H1 (cell line): ENCODE measurements at regions not wholly inside any gene's neighbourhood (a gene's known extent, or its start where the extent isn't known, plus 50 kb on each side); places are given as distances from the start of the nearest gene placed in this dataset.

Source experiments
- CTCF ChIA-PET: fragments of 300-600 bp; sonication (Branson Sonifier 250); formaldehyde crosslinking; loops from one replicate; lab custom pipeline; 2021; ENCODE audit not compliant: partially characterized antibody; lab: Charles Lee
- POLR2A ChIA-PET: fragments of 300-600 bp; sonication (Branson Sonifier 250); formaldehyde crosslinking; loops from one replicate; lab custom pipeline; 2021; ENCODE audit warnings: inconsistent platforms; ENCODE audit not compliant: partially characterized antibody; lab: Charles Lee
- DNase-seq, 2 experiments: peaks; one replicate each; pipeline versions ENCODE4 v3.0.0 to v3.0.0-alpha.2; 2010 to 2022; ENCODE audit warnings: low spot score in 2 of 2, low read depth in 1 of 2, mixed read lengths in 1 of 2
- FAIRE-seq: peaks from 2 replicates; lab custom pipeline; 2011; peaks lifted over from hg19 to GRCh38; lab: Jason Lieb, UNC
- H2AFZ ChIP-seq: 2 replicates; pipeline ENCODE4 v1.8.1; 2012; ENCODE audit warnings: low read length, inconsistent platforms
- H2AK5ac ChIP-seq: 2 replicates; pipeline ENCODE4 v1.6.1; 2013; ENCODE audit warnings: low read depth, low read length
- H2BK120ac ChIP-seq: replicated peaks from 2 replicates; pipeline ENCODE3; 2013; ENCODE audit warnings: low read depth, low read length, inconsistent platforms
- H2BK12ac ChIP-seq: 2 replicates; pipeline ENCODE4 v1.6.1; 2013; ENCODE audit warnings: low read depth, low read length
- H2BK15ac ChIP-seq: 2 replicates; pipeline ENCODE4 v1.6.1; 2013; ENCODE audit warnings: low read length
- H2BK20ac ChIP-seq: 2 replicates; pipeline ENCODE4 v1.6.1; 2013; ENCODE audit warnings: low read length
- H2BK5ac ChIP-seq: 2 replicates; pipeline ENCODE4 v1.6.1; 2013; ENCODE audit warnings: low read depth, low read length
- H3K14ac ChIP-seq: 2 replicates; pipeline ENCODE4 v1.6.1; 2013; ENCODE audit warnings: inconsistent platforms; ENCODE audit not compliant: insufficient read length
- H3K18ac ChIP-seq: 2 replicates; pipeline ENCODE4 v1.6.1; 2013; ENCODE audit warnings: low read length; ENCODE audit errors: extremely low read depth
- H3K23ac ChIP-seq: 2 replicates; pipeline ENCODE4 v1.6.1; 2013; ENCODE audit warnings: inconsistent platforms; ENCODE audit not compliant: insufficient read length
- H3K23me2 ChIP-seq: 2 replicates; pipeline ENCODE4 v1.6.1; 2013; ENCODE audit warnings: low read depth, low read length
- H3K27ac ChIP-seq: 2 replicates; pipeline ENCODE4 v1.6.1; 2011; ENCODE audit warnings: low read depth, low read length, inconsistent platforms
- H3K27me3 ChIP-seq, 4 experiments: replicated peaks in 1 of 4; 1 replicate in 1 of 4; 2 replicates in 3 of 4; pipeline versions ENCODE4 v1.6.1 to v1.8.1; 2011 to 2013; ENCODE audit warnings: low read length in 3 of 4, mild to moderate bottlenecking in 3 of 4, inconsistent platforms in 2 of 4, mixed read lengths in 2 of 4, moderate library complexity in 1 of 4; ENCODE audit not compliant: control insufficient read depth in 3 of 4, insufficient read depth in 3 of 4; ENCODE audit errors: extremely low read depth in 1 of 4
- H3K36me3 ChIP-seq, 4 experiments: 2 replicates each; pipeline versions ENCODE4 v1.6.1 to v1.8.1; 2011 to 2013; ENCODE audit warnings: mild to moderate bottlenecking in 4 of 4, low read length in 3 of 4, moderate library complexity in 2 of 4, control low read depth in 1 of 4, inconsistent platforms in 1 of 4; ENCODE audit not compliant: insufficient read depth in 4 of 4, control insufficient read depth in 2 of 4
- H3K4ac ChIP-seq: replicated peaks from 2 replicates; pipeline ENCODE3; 2013; ENCODE audit warnings: low read length, low read depth, mixed read lengths, inconsistent platforms; ENCODE audit not compliant: insufficient read length
- H3K4me1 ChIP-seq, 4 experiments: replicated peaks in 1 of 4; 1 replicate in 1 of 4; 2 replicates in 3 of 4; pipeline versions ENCODE4 v1.6.1 to v1.8.1; 2011 to 2013; ENCODE audit warnings: low read length in 3 of 4, inconsistent platforms in 2 of 4, mixed read lengths in 1 of 4; ENCODE audit not compliant: insufficient read depth in 4 of 4, control insufficient read depth in 3 of 4
- H3K4me2 ChIP-seq, 2 experiments: 2 replicates each; pipeline versions ENCODE4 v1.6.1 to v1.8.1; 2011 to 2013; ENCODE audit warnings: low read depth in 2 of 2, low read length in 2 of 2, control low read depth in 1 of 2, inconsistent platforms in 1 of 2, mild to moderate bottlenecking in 1 of 2; ENCODE audit not compliant: insufficient read depth in 1 of 2
- H3K4me3 ChIP-seq, 4 experiments: fragments of 200-600, 300-600 bp in 1 of 4; sonication (generic), shearing (Covaris generic), sonication (Bioruptor Twin) in 1 of 4; 2 replicates each; pipeline versions ENCODE4 v1.5.1 to v1.8.1; 2011 to 2016; ENCODE audit warnings: low read length in 4 of 4, low read depth in 3 of 4, control low read depth in 2 of 4, inconsistent platforms in 2 of 4, mild to moderate bottlenecking in 2 of 4, mixed read lengths in 1 of 4, moderate library complexity in 1 of 4; ENCODE audit not compliant: insufficient read depth in 2 of 4; ENCODE audit errors: extremely low read depth in 1 of 4
- H3K56ac ChIP-seq: replicated peaks from 2 replicates; pipeline ENCODE3; 2013; ENCODE audit warnings: low read depth, mild to moderate bottlenecking, mixed read lengths, low read length, inconsistent platforms; ENCODE audit not compliant: insufficient read length
- H3K79me1 ChIP-seq: 2 replicates; pipeline ENCODE4 v1.6.1; 2013; ENCODE audit warnings: low read depth, low read length, control low read depth
- H3K79me2 ChIP-seq, 2 experiments: 2 replicates each; pipeline versions ENCODE4 v1.6.1 to v1.8.1; 2012 to 2013; ENCODE audit warnings: low read length in 2 of 2, mild to moderate bottlenecking in 2 of 2, inconsistent platforms in 1 of 2; ENCODE audit not compliant: insufficient read depth in 2 of 2, control insufficient read depth in 1 of 2
- H3K9ac ChIP-seq, 4 experiments: replicated peaks in 1 of 4; 1 replicate in 1 of 4; 2 replicates in 3 of 4; pipeline versions ENCODE4 v1.6.1 to v1.8.1; 2011 to 2013; ENCODE audit warnings: low read depth in 3 of 4, low read length in 3 of 4, control low read depth in 2 of 4, mild to moderate bottlenecking in 2 of 4, moderate library complexity in 2 of 4, inconsistent platforms in 1 of 4; ENCODE audit errors: extremely low read depth in 1 of 4
- H3K9me3 ChIP-seq, 2 experiments: 2 replicates each; pipeline versions ENCODE4 v1.6.1 to v1.8.1; 2012 to 2013; ENCODE audit warnings: mild to moderate bottlenecking in 2 of 2, moderate library complexity in 2 of 2, control low read depth in 1 of 2, inconsistent platforms in 1 of 2, low read depth in 1 of 2, low read length in 1 of 2, mixed read lengths in 1 of 2; ENCODE audit not compliant: insufficient read depth in 2 of 2
- H4K20me1 ChIP-seq, 2 experiments: replicated peaks in 1 of 2; 2 replicates each; pipeline versions ENCODE3 to v1.8.1; 2011 to 2013; ENCODE audit warnings: inconsistent platforms in 2 of 2, low read length in 2 of 2, mild to moderate bottlenecking in 1 of 2; ENCODE audit not compliant: insufficient read depth in 2 of 2, control insufficient read depth in 1 of 2
- H4K5ac ChIP-seq: 2 replicates; pipeline ENCODE4 v1.6.1; 2013; ENCODE audit warnings: low read length, low read depth, mixed read lengths, inconsistent platforms; ENCODE audit not compliant: insufficient read length
- H4K8ac ChIP-seq: 2 replicates; pipeline ENCODE4 v1.8.0; 2013; ENCODE audit warnings: mild to moderate bottlenecking, moderate library complexity, low read length, inconsistent platforms; ENCODE audit not compliant: insufficient read depth; ENCODE audit errors: extremely low read depth
- H4K91ac ChIP-seq: replicated peaks from 2 replicates; pipeline ENCODE3; 2013; ENCODE audit warnings: low read length, mixed read lengths, inconsistent platforms; ENCODE audit not compliant: insufficient read length
- BACH1 ChIP-seq: IDR thresholded peaks from 2 replicates; pipeline ENCODE4 v1.6.1; 2012; ENCODE audit warnings: low read length, improper control_type of control experiment
- CBX8 ChIP-seq: fragments of 300-800, 300-1000 bp; sonication (generic); IDR thresholded peaks from 2 replicates; pipeline ENCODE4 v1.7.1; 2016; ENCODE audit warnings: low read depth, low read length, borderline replicate concordance
- CHD1 ChIP-seq: IDR thresholded peaks from 2 replicates; pipeline ENCODE4 v1.6.1; 2012; ENCODE audit warnings: low read depth, low read length, improper control_type of control experiment
- CTBP2 ChIP-seq: IDR thresholded peaks from 2 replicates; pipeline ENCODE4 v1.7.0; 2011; ENCODE audit warnings: borderline replicate concordance, mild to moderate bottlenecking, moderate library complexity, mixed read lengths, low read length; ENCODE audit not compliant: insufficient read depth, insufficient read length
- EZH2 ChIP-seq: fragments of 200-600 bp; sonication (generic); IDR thresholded peaks from 2 replicates; pipeline ENCODE4 v1.7.1; 2012; ENCODE audit warnings: low read depth, mild to moderate bottlenecking, moderate library complexity, low read length, inconsistent platforms; ENCODE audit not compliant: severe bottlenecking
- GTF2F1 ChIP-seq: IDR thresholded peaks from 2 replicates; pipeline ENCODE4 v1.6.1; 2012; ENCODE audit warnings: low read depth, low read length, improper control_type of control experiment, borderline replicate concordance
- JUND ChIP-seq: IDR thresholded peaks from 2 replicates; pipeline ENCODE4 v1.6.1; 2011; ENCODE audit warnings: mild to moderate bottlenecking, improper control_type of control experiment, low read length
- KDM5A ChIP-seq: fragments of 200-600 bp; IDR thresholded peaks from 2 replicates; pipeline ENCODE4 v1.7.1; 2012; ENCODE audit warnings: mild to moderate bottlenecking, low read length, inconsistent platforms, mixed read lengths
- POLR2AphosphoS5 ChIP-seq: IDR thresholded peaks from 2 replicates; pipeline ENCODE4 v1.6.1; 2011; ENCODE audit warnings: low read depth, low read length
- SIX5 ChIP-seq: IDR thresholded peaks from 2 replicates; pipeline ENCODE4 v1.6.1; 2011; ENCODE audit warnings: mild to moderate bottlenecking, low read depth, low read length
- WGBS, 2 experiments: shearing (Covaris generic) in 1 of 2; methylation state at CpG; one replicate each; pipeline versions ENCODE4 v1.1.6 to v1.1.7; 2013 to 2015; ENCODE audit warnings: low lambda C conversion rate in 2 of 2, mixed read lengths in 2 of 2, inconsistent platforms in 1 of 2, low coverage in 1 of 2, missing lambda C conversion rate in 1 of 2; ENCODE audit not compliant: insufficient replicate concordance in 2 of 2, insufficient coverage in 1 of 2, insufficient read length in 1 of 2; ENCODE audit errors: extremely low coverage in 1 of 2, missing lambda C conversion rate in 1 of 2; 5-methylcytosine and 5-hydroxymethylcytosine counted together
- TF ChIP-seq, protein P1 (sequence below), 3 experiments: IDR thresholded peaks; 1 replicate in 2 of 3; 2 replicates in 1 of 3; pipeline versions ENCODE4 v1.5.1 to v1.6.1; 2011; ENCODE audit warnings: low read length in 3 of 3, mild to moderate bottlenecking in 3 of 3, inconsistent platforms in 2 of 3, low read depth in 1 of 3, moderate library complexity in 1 of 3; ENCODE audit not compliant: insufficient read depth in 1 of 3; ENCODE audit errors: control extremely low read depth in 1 of 3

DNA sequence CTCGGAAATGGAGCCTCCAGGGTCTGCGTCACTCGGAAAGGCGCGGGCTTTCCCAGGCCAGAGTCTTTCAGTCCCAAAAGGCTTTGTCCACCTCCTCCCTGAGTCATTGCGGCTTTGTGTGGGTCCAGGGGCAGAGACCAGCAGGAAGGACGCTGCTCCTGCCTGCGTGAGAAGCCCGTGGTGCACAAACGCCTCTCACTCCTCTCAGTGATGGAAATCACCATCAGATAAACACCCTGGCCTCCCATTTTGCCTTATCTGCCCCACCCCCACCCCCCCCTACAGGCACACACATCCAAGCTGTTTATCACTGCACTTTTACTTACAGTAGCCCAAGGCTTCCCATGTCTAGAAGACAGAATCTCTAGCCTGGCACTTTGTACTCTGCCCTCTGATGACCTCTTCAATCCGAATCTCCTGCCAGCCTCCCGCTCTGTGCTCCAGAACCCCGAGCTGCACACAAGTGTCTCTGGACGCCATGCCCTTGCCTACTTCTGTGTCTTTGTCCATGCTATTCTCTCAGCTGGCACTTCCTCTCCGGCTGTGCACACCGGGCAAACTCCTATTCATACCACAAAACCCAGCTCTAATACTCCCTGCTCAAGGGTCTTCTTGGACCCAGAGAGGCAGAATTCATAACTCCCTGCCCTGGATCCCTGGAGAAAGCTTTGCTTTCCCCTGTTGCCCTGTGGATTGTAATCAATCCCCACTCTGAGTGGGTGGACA lies 954.6 kb downstream of the TBC1D22A start:
- Histone ChIP-seq H3K4me2 (no peak overlapping the region), H3K79me1 (no peaks in the 10 kb centered on the region), H3K23ac (no peak overlapping the region), H4K91ac (no peak overlapping the region), H2AFZ (no peak overlapping the region; the same call in 1 of the 2 replicates), H3K4me3 (no peak overlapping the region), H4K8ac (no peak overlapping the region), H3K79me2 (no peaks in the 10 kb centered on the region), H3K9ac (no peak overlapping the region), H2AK5ac (no peak overlapping the region), H2BK120ac (no peak overlapping the region), H3K4ac (no peak overlapping the region), H2BK12ac (no peak overlapping the region), H4K20me1 (no peaks in the 10 kb centered on the region), H3K56ac (no peak overlapping the region), H3K14ac (no peak overlapping the region), H3K9me3 (no peaks in the 10 kb centered on the region), H4K5ac (no peak overlapping the region), H3K23me2 (no peaks in the 10 kb centered on the region), H3K18ac (no peak overlapping the region), H3K27me3 (no peaks in the 10 kb centered on the region), H2BK15ac (no peak overlapping the region), H2BK5ac (no peak overlapping the region), H2BK20ac (no peak overlapping the region), H3K27ac (no peak overlapping the region), H3K4me1 (peaks cover 0 to 7% (median 2%) of the 10 kb centered on the region in 4 experiments; a peak in 2 of 7 replicates), H3K36me3 (no peaks in the 10 kb centered on the region)
- CTCF ChIA-PET = no interaction called here
- peak in 1 of 2 experiments; percentile 34 for DNase-seq
- no peak for FAIRE-seq
- POLR2A ChIA-PET = no interaction called here
- 90% methylated on average over 9 of the region's 16 CpGs; no CpG with 5 or more reads in 1 of the 2 experiments for WGBS, 2 experiments
- no peak for TF ChIP-seq CBX8
- no peak for TF ChIP-seq EZH2
- no peak for TF ChIP-seq POLR2AphosphoS5
- TF ChIP-seq CHD1 = no peak
- no peak for TF ChIP-seq KDM5A
- no peak for TF ChIP-seq BACH1
- TF ChIP-seq, protein P1, sequence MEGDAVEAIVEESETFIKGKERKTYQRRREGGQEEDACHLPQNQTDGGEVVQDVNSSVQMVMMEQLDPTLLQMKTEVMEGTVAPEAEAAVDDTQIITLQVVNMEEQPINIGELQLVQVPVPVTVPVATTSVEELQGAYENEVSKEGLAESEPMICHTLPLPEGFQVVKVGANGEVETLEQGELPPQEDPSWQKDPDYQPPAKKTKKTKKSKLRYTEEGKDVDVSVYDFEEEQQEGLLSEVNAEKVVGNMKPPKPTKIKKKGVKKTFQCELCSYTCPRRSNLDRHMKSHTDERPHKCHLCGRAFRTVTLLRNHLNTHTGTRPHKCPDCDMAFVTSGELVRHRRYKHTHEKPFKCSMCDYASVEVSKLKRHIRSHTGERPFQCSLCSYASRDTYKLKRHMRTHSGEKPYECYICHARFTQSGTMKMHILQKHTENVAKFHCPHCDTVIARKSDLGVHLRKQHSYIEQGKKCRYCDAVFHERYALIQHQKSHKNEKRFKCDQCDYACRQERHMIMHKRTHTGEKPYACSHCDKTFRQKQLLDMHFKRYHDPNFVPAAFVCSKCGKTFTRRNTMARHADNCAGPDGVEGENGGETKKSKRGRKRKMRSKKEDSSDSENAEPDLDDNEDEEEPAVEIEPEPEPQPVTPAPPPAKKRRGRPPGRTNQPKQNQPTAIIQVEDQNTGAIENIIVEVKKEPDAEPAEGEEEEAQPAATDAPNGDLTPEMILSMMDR (IDR thresholded peaks at IDR 0.05; ENCODE audit: control extremely low read depth in 1 of 3, insufficient read depth in 1 of 3, low read depth in 1 of 3, low read length in 3 of 3) = no peak
- no peak for TF ChIP-seq GTF2F1
- TF ChIP-seq JUND = no peak
- no peak for TF ChIP-seq CTBP2
- TF ChIP-seq SIX5 = no peak
